ELF-1 (cell line): ENCODE measurements at regions not wholly inside any gene's neighbourhood (a gene's known extent, or its start where the extent isn't known, plus 50 kb on each side); places are given as distances from the start of the nearest gene placed in this dataset.
"Not testable (repeated sequence)": the region's sequence is repeated elsewhere in the genome, so short reads cannot be mapped to it uniquely, and the experiment has no call there.

Source experiments
- DNase-seq: peaks from one replicate; pipeline ENCODE4 v3.0.0-alpha.2; 2016; ENCODE audit warnings: low read depth, low spot score

- DNase-seq = no peak
These were observed 90.8 kb upstream of the USP29 start for GRCh38 chr19:57028804-57029525.

- no peak for DNase-seq
These were observed 88.7 kb upstream of the USP29 start for GRCh38 chr19:57031106-57031505.

GRCh38 chr19:57033576-57033975 is 86.2 kb upstream of the USP29 start:
- DNase-seq = no peak

GRCh38 chr19:57034544-57034943 is 85.2 kb upstream of the USP29 start:
- DNase-seq = no peak

GRCh38 chr19:57035740-57036139 is 84.0 kb upstream of the USP29 start:
- not testable (repeated sequence) for DNase-seq

GRCh38 chr19:57037556-57037955 is 82.2 kb upstream of the USP29 start:
- no peak for DNase-seq

- DNase-seq = no peak
These were observed 72.0 kb upstream of the USP29 start for GRCh38 chr19:57047743-57048142.

- no peak for DNase-seq
These were observed 68.9 kb upstream of the USP29 start for GRCh38 chr19:57050863-57051262.

- DNase-seq = no peak
These were observed 67.7 kb upstream of the USP29 start for GRCh38 chr19:57052081-57052480.

GRCh38 chr19:57053401-57053800 is 66.4 kb upstream of the USP29 start:
- no peak for DNase-seq

GRCh38 chr19:57055956-57056355 is 63.8 kb upstream of the USP29 start:
- no peak for DNase-seq

- DNase-seq = no peak
These were observed 62.6 kb upstream of the USP29 start for GRCh38 chr19:57057036-57057686.

GRCh38 chr19:57058871-57059270 is 60.9 kb upstream of the USP29 start:
- no peak for DNase-seq

GRCh38 chr19:57063070-57063469 is 56.7 kb upstream of the USP29 start:
- DNase-seq = no peak

- DNase-seq = no peak
These were observed 52.3 kb upstream of the USP29 start for GRCh38 chr19:57067440-57067839.

GRCh38 chr19:57068311-57068710 is 51.5 kb upstream of the USP29 start:
- DNase-seq = no peak

GRCh38 chr19:57068921-57069697 is 50.7 kb upstream of the USP29 start:
- peak; percentile 13 for DNase-seq
